Panc1 (cell line): ENCODE measurements at regions not wholly inside any gene's neighbourhood (a gene's known extent, or its start where the extent isn't known, plus 50 kb on each side); places are given as distances from the start of the nearest gene placed in this dataset.

Experiments
- CTCF ChIP-seq: fragments of 450-650 bp; IDR thresholded peaks from 2 replicates; pipeline ENCODE4 v1.5.1; 2017; ENCODE audit warnings: mild to moderate bottlenecking
- POLR2AphosphoS5 ChIP-seq: IDR thresholded peaks from 2 replicates; pipeline ENCODE4 v1.6.1; 2012; ENCODE audit warnings: mild to moderate bottlenecking, low read depth, low read length, moderate library complexity
- SIN3A ChIP-seq: IDR thresholded peaks from 2 replicates; pipeline ENCODE4 v1.6.1; 2012; ENCODE audit warnings: low read depth, mild to moderate bottlenecking, low read length, moderate library complexity, borderline replicate concordance; ENCODE audit not compliant: insufficient read depth
- TCF7L2 ChIP-seq: IDR thresholded peaks from 2 replicates; pipeline ENCODE4 v1.6.1; 2011; ENCODE audit warnings: mild to moderate bottlenecking, low read depth, low read length, inconsistent platforms
- TF ChIP-seq, protein P1 (sequence below), 2 experiments: IDR thresholded peaks; 2 replicates each; pipeline ENCODE4 v1.6.1; 2011 to 2012; ENCODE audit warnings: low read depth in 2 of 2, control low read depth in 1 of 2, low read length in 1 of 2, mild to moderate bottlenecking in 1 of 2, moderate library complexity in 1 of 2; ENCODE audit not compliant: insufficient read depth in 1 of 2

GRCh38 chr15:93612953-93613352, 523.9 kb upstream of the RGMA start:
- TF ChIP-seq CTCF, result no peak
- TF ChIP-seq, protein P1, sequence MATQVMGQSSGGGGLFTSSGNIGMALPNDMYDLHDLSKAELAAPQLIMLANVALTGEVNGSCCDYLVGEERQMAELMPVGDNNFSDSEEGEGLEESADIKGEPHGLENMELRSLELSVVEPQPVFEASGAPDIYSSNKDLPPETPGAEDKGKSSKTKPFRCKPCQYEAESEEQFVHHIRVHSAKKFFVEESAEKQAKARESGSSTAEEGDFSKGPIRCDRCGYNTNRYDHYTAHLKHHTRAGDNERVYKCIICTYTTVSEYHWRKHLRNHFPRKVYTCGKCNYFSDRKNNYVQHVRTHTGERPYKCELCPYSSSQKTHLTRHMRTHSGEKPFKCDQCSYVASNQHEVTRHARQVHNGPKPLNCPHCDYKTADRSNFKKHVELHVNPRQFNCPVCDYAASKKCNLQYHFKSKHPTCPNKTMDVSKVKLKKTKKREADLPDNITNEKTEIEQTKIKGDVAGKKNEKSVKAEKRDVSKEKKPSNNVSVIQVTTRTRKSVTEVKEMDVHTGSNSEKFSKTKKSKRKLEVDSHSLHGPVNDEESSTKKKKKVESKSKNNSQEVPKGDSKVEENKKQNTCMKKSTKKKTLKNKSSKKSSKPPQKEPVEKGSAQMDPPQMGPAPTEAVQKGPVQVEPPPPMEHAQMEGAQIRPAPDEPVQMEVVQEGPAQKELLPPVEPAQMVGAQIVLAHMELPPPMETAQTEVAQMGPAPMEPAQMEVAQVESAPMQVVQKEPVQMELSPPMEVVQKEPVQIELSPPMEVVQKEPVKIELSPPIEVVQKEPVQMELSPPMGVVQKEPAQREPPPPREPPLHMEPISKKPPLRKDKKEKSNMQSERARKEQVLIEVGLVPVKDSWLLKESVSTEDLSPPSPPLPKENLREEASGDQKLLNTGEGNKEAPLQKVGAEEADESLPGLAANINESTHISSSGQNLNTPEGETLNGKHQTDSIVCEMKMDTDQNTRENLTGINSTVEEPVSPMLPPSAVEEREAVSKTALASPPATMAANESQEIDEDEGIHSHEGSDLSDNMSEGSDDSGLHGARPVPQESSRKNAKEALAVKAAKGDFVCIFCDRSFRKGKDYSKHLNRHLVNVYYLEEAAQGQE (IDR thresholded peaks at IDR 0.05; ENCODE audit: insufficient read depth in 1 of 2, low read depth in 2 of 2, low read length in 1 of 2), result no peak
- TF ChIP-seq POLR2AphosphoS5, result no peak
- no peak for TF ChIP-seq TCF7L2
- no peak for TF ChIP-seq SIN3A
